ENCODE measurements at regions not wholly inside any gene's neighbourhood (a gene's known extent, or its start where the extent isn't known, plus 50 kb on each side); places are given as distances from the start of the nearest gene placed in this dataset.

- intact Hi-C loops (cut with micrococcal nuclease) = no loop called here
Observed at GRCh38 chr5:105529851-105530250, 1967.3 kb upstream of the NUDT12 start.

DNA sequence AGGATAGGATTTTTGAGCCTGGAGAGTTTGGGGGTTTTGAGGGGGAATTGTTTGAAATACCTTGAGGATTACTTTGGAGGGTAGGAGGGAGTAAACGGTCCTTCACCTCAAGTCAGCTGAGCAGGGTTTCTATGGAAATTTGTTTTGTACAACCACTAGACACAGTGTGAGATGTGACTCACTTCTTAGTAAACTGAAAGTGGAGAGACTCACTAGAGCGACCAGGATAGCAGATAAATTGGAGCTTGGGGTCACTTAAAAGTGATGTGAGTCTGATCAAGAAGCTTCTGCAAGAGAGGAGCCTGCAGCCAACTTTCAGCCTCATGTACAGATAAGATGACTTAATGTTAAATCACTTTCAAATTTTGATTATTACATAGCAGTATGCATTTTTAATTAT is 1945.9 kb upstream of the NUDT12 start:
- intact Hi-C loops (cut with micrococcal nuclease) = no loop called here

DNA sequence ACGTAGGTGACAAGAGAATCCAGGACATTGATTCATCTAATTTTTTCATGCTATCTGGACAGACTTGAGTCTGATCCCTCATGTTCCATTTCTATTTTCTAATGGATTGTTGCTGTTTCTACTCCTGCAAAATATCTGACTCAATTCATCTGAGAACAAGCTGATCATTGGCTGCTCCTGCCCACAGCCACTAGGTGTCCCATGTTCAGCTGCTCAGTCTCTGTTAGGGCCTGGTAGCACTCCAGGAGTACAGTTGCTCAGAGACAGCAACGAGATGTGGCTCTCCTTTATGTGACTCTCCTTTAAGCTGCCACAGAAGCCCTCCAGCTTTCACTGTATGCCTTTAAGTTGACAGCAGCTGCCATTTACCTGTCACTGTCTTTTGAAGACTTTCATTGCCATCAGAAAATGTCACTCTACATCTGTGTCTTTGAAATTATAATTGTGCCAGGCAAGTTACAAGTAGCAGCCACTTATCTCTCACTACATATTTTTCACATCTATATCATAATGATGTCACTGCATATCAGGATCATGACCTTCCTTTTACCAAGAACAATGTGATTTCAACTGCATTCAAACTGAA is 1944.2 kb upstream of the NUDT12 start:
- intact Hi-C loops (cut with micrococcal nuclease) = no loop called here

GRCh38 chr5:105503950-105504349 is 1941.4 kb upstream of the NUDT12 start:
- intact Hi-C loops (cut with micrococcal nuclease) = no loop called here

DNA sequence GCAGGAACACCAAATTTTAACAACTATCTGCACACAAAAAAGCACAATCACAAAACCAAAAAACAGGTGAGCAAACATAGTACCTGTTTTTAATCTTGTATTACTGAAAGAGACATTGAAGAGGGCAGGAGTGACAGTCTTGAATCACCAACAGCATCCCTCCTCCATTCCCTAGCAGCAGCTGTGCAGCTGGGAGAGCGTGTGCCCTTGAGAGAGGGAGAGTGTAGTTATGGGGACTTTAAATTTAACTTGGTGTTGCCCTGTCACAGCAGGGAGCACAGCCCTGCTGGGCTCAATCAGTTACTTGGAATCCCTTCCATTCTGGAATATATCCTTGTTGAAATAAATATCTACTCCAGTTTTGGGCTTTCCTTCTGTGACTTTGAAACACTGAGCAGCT is 1938.7 kb upstream of the NUDT12 start:
- intact Hi-C loops (cut with micrococcal nuclease) = no loop called here

DNA sequence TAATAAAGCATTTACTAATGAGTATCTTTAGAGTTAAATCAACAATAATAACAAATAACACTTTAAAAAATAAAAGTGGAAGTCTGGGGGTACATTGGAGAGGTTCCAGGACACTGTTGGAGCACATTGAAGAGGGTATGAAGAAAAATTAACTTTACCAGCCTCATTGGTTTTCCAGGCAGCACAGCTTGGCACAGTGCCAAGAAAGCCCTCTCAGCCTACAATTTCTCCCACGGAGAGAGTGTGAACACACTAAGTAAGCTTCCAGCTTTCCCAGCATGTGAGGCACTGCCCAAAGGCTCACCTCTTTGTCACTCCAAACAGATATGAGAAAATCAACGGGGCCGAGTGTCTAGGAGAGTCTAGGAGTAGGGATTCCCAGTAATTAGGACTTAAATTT is 1912.8 kb upstream of the NUDT12 start:
- intact Hi-C loops (cut with micrococcal nuclease) = no loop called here

- intact Hi-C loops (cut with micrococcal nuclease) = no loop called here
Observed at GRCh38 chr5:105462377-105462776, 1899.8 kb upstream of the NUDT12 start.

- intact Hi-C loops (cut with micrococcal nuclease) = no loop called here
Observed at GRCh38 chr5:105460721-105461120, 1898.1 kb upstream of the NUDT12 start.

DNA sequence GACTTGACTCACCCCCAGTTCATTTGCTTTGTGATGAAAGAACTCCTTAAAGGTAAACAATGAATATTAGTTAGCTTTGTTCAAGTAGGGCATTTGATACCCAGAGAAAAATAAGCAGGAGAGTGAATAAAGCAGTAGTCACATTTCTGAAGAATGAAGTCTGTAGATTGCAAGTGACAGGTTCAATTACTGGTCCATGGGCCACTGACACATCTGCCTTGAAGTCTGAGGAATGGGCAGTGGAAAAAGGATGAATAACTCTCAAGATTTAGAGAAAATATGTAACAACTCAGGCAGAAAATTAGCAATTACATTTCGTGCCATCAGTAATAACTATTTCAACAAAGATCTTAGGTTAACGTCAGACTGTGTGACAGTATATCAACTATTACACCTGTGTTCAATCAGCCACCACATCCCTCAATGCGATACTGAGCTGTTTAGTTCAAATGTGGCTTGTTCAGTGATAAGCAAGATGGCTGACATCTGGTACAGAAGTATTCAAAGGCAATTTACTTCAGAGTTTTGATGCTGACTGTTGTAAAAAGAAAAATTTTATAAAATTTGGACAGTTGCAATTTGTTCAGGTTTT is 1890.7 kb upstream of the NUDT12 start:
- intact Hi-C loops (cut with micrococcal nuclease) = no loop called here

DNA sequence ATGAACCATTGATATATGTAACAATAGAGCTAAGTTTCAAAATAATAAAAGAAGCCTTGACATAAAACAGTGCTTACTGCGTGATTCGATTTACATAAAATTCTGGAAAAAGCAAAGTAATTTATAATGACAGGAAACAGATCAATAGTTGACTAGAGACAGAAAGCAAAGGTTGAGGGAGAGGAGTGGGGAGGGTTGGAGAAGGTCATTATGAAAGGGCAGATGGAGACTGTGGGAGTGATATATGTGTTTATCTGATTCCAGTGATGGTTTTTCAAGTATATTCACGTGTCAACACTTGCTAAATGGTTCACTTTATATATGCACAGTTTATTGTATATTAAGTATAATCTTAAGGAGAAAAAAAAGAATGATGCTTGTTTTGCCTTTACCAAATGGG is 1885.7 kb upstream of the NUDT12 start:
- intact Hi-C loops (cut with micrococcal nuclease) = no loop called here

DNA sequence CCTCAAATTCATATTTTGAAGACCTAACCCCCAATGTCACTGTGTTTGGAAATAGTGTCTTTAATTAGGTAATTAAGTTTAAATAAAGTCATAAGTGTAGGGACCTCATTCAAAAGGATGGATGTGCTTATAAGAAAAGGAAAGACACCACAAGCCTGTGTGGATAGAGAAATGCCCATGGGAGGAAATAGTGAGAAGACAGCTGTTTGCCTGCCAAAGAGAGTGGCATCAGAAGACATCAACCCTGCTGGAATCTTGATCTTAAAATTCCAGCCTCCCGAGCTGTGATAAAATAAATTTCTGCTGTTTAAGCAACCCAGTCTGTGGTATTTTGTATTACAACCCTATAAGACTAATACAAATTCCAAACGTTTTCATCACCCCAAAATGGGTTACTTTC is 1867.9 kb upstream of the NUDT12 start:
- intact Hi-C loops (cut with micrococcal nuclease) = no loop called here

- intact Hi-C loops (cut with micrococcal nuclease) = no loop called here
Observed at GRCh38 chr5:105428451-105429380, 1866.1 kb upstream of the NUDT12 start.

GRCh38 chr5:105414067-105414466 is 1851.5 kb upstream of the NUDT12 start:
- intact Hi-C loops (cut with micrococcal nuclease) = no loop called here

DNA sequence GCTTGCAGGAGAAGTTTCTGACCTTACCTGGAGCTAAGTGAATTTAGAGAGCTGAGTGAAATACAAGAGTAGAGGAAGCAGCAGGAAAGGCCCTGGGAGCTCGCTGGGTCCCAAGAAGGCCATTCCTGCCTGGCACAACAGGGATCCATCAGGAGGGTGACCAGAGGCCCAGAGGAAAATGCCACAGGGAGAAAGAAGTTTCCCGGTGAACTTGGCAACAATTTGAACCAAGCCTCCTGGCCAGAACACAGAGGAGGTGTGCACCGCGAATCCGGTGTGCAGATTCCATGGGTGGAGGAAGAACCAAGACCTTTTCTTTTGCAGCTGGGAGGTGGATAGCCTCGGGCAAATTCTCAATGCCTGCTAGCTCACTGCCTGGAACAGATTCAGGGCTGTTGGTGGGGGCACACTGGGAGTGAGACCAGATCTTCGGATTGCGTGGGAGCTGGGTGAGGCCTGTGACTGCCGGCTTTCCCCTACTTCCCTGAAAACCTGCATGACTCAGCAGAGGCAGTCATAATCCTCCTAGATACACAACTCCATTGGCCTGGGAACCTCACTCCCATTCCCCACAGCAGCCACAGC is 1850.9 kb upstream of the NUDT12 start:
- intact Hi-C loops (cut with micrococcal nuclease) = no loop called here

DNA sequence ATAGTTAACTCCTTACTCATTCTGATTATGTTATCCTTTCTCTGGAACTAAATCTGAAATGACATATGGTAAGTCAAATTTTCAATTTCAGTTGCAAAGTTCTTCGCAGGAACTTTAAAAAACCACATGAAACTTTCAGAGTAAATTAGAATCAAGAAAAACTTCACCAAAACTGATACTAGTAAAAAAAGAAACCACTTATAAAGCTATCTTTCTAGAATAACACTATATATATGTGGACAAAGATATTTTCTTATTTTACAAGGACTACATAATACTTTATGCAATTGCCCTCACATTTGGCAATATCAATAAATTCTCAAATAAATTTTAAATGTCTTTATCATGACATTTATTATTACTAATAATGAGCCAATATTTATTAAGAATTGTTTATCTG is 1847.1 kb upstream of the NUDT12 start:
- intact Hi-C loops (cut with micrococcal nuclease) = no loop called here

- intact Hi-C loops (cut with micrococcal nuclease) = no loop called here
Observed at GRCh38 chr5:105407200-105407599, 1844.6 kb upstream of the NUDT12 start.

GRCh38 chr5:105397749-105398148 is 1835.2 kb upstream of the NUDT12 start:
- intact Hi-C loops (cut with micrococcal nuclease) = no loop called here

DNA sequence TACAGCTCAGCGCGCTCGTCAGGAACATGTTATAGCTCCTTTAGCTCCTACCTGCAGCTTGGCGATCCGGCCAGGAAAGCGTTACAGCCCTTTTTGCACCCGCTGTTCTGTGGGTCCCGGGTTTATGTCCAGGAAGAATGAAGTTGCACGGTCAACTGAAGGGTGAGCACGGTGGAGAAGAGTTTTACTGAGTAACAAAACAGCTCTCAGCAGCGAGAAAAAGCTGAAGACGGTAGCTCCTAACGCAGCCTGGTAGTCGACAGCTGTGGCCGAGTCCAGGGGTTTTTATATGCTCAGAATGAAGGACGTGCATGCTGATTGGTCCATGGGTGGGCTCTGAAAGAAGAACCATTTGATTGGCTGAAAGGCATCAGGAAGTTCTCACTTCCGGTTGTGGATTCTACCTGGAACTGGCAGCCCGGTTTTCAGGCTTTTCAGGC is 1830.1 kb upstream of the NUDT12 start:
- intact Hi-C loops (cut with micrococcal nuclease) = no loop called here

DNA sequence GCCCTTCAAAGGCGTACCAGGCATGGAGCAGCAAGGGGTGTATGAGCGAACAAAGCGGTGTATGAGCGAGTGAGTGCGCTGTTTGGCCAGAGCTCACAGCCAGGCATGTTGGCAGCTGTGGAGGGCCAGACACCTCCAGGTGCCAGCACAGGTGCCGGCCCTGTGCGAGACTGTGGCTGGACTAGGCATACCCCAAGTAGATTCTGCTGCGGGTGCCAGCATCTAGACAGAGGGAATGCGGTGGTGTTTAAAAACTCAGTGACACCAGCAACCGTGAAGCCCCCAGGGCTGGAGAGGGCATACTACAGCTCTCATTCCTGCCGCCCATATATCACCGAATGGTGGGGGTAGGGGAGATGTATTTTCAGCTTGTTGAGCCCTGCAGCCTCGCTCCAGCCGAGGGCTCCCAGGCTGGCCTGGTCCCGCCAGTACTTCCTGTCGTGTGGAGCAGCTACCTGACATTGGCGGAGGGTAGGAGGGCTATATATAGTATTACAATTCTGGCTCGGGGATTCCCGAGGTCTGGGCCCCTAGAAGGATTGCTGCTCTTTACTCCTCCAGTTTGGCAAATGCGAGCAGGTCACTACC is 1829.6 kb upstream of the NUDT12 start:
- intact Hi-C loops (cut with micrococcal nuclease) = no loop called here

DNA sequence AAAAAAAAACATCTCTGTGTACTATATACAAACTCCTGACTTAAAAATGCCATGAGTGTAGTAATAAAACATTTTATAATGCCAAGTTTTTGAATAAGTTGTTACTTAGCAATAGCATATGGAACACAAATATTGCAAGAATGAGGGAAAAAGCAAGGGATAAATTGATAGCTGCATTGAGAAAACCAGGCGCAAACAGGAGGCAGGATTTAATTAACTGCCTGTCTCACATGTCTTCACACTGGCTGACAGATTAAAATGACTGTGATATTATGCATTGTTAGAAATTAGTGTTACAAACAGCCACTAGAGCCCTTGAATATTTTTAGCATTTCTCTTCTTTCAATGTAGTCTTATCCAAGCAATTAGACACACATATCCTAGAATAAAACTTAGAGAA is 1817.5 kb upstream of the NUDT12 start:
- intact Hi-C loops (cut with micrococcal nuclease) = no loop called here

- intact Hi-C loops (cut with micrococcal nuclease) = no loop called here
Observed at GRCh38 chr5:105371169-105371568, 1808.6 kb upstream of the NUDT12 start.
